ENCODE measurements at regions not wholly inside any gene's neighbourhood (a gene's known extent, or its start where the extent isn't known, plus 50 kb on each side); places are given as distances from the start of the nearest gene placed in this dataset.
"Not testable (repeated sequence)": the region's sequence is repeated elsewhere in the genome, so short reads cannot be mapped to it uniquely, and the experiment has no call there.

DNA sequence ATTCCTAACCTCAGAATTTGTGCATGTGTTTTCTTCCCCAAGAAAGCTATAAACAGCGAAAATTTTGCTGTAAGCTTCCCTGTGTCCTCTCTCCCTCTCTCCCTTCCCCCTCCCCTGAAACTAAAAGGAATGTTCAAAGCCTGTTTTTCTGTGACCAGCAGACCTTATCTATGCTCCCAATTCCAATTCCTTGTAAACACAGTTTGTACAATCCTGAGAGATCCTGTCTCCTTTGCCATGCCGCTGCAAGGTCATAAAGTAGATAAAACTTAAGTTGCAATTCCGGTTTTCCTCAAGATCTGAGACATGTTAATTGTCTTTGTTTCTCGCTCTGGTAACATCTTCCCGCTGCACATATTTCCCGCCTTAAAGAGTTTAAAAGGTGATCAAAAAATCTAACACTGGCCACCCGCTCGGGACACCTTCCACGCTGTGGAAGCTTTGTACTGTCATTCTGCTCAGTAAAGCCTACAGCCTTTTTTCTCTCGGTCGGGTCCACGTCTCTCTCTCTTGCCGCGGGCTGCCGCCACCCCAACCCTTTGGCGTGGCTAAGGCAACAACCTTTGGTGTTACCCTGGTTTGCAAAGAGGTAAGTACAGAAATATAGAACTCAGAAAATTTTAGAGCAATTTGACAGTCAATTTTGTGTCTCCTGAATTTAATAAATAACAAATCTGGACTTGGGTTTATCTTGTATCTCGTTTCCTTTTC is 793.9 kb upstream of the GRM7 start:
- H3K9me3 ChIP-seq (ENCODE audit: control insufficient read depth, insufficient read depth, low read length); H3K4me3 ChIP-seq (ENCODE audit: low read depth, low read length); H3K36me3 ChIP-seq (ENCODE audit: control insufficient read depth, insufficient read depth, low read length); H3K27me3 ChIP-seq (ENCODE audit: control insufficient read depth, insufficient read depth, low read length); H3K9ac ChIP-seq (ENCODE audit: low read depth, low read length): not testable (repeated sequence)
- peaks cover 23% of the 10 kb centered on the region for H3K4me1 ChIP-seq (ENCODE audit: control insufficient read depth, insufficient read depth, low read length)

DNA sequence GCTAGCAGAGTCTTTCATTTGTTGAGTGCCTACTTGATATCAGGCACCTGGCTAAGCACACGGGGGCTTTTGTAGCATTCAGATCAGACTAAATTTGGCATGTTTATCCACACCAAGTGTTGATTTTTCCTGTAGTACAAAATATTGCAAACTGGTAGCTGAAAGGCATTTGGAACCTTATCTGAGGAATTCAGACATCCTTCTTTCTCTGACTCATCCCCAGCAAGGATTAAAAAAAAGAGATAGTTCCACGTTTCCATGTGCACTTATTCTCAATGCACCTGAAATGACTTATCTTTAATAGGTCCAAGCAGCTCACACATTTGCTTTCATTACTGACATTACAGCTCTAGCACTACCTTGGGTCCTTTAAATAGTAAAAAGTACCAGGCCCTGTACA is 786.0 kb upstream of the GRM7 start:
- no peak overlapping the region for H3K4me3 ChIP-seq (ENCODE audit: low read depth, low read length)
- no peaks in the 10 kb centered on the region for H3K27me3 ChIP-seq (ENCODE audit: control insufficient read depth, insufficient read depth, low read length)
- no peaks in the 10 kb centered on the region for H3K36me3 ChIP-seq (ENCODE audit: control insufficient read depth, insufficient read depth, low read length)
- H3K9ac ChIP-seq (ENCODE audit: low read depth, low read length): no peak overlapping the region
- peaks cover 2% of the 10 kb centered on the region for H3K4me1 ChIP-seq (ENCODE audit: control insufficient read depth, insufficient read depth, low read length)
- no peaks in the 10 kb centered on the region for H3K9me3 ChIP-seq (ENCODE audit: control insufficient read depth, insufficient read depth, low read length)

DNA sequence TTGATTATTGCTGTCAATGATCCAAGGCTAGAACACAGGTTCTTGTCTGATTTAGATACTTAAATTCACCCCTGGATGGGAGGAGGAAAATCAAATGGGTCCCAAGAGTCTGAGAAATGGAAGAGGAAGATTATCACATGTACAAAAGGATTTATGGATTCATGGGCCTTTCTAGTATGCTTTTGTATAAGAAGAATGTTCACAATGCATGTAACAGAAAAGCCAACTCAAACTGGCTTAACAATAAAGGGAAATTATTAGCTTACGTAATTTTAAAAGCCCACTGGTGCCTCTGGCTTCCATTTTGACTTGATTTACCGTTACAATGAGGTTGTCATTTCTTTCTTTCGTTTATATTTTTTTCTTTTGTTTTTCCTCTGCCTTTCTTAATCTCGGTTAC is 782.5 kb upstream of the GRM7 start:
- Histone ChIP-seq H3K9ac (ENCODE audit: low read depth, low read length) (no peak overlapping the region), H3K4me3 (ENCODE audit: low read depth, low read length) (no peak overlapping the region), H3K9me3 (ENCODE audit: control insufficient read depth, insufficient read depth, low read length) (no peaks in the 10 kb centered on the region), H3K4me1 (ENCODE audit: control insufficient read depth, insufficient read depth, low read length) (no peaks in the 10 kb centered on the region), H3K36me3 (ENCODE audit: control insufficient read depth, insufficient read depth, low read length) (no peaks in the 10 kb centered on the region), H3K27me3 (ENCODE audit: control insufficient read depth, insufficient read depth, low read length) (no peaks in the 10 kb centered on the region)

DNA sequence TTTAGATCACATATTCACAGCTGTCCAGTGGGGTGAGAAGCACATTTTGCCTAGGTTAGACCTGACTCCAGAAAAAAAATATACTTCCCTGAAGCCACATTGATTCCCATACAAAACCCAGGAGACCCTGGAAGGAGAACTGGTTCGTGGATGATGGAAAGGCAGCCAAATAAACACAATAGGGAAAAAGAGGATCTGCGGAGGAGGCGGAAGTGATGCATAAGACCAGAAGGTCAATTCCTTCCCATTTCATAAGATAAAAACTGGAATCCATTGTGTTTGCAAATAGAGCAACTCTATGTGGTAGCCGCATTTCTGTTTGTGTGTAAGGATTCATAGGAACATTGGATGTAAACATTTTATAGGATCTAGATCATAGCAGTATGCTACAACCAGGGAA is 781.9 kb upstream of the GRM7 start:
- Histone ChIP-seq H3K9me3 (ENCODE audit: control insufficient read depth, insufficient read depth, low read length) (no peaks in the 10 kb centered on the region), H3K4me1 (ENCODE audit: control insufficient read depth, insufficient read depth, low read length) (no peaks in the 10 kb centered on the region), H3K27me3 (ENCODE audit: control insufficient read depth, insufficient read depth, low read length) (no peaks in the 10 kb centered on the region)

DNA sequence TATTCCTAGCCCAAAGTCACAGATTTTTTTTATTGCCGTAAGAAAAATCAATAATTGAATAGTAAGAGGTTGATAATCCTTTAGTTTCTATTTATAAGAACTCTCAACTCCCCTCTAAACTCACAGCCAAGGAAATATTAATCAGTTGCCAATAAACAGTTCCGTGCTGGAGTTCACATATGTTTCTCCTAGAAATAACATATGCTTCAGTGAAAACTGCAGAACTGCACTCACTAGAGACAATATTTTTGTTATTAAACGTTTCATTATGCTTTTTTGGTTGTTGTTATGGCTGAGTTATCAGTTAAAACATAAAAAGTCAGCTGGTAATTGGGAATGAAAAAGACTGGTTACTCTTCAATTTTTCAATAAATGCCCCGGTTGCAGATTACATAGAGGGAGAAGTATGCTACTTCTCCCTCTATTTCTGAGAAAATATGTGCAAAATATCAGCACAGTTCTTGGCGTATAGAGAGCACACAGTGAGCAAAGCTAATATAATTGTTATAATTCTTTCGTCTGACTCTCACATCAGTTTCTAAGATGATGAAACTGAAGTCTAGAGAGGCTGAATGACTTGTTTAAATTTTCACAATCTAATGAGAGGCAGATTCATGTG is 781.2 kb upstream of the GRM7 start:
- Histone ChIP-seq H3K9me3 (ENCODE audit: control insufficient read depth, insufficient read depth, low read length) (no peaks in the 10 kb centered on the region), H3K9ac (ENCODE audit: low read depth, low read length) (no peak overlapping the region), H3K27me3 (ENCODE audit: control insufficient read depth, insufficient read depth, low read length) (no peaks in the 10 kb centered on the region), H3K4me1 (ENCODE audit: control insufficient read depth, insufficient read depth, low read length) (no peaks in the 10 kb centered on the region), H3K4me3 (ENCODE audit: low read depth, low read length) (no peak overlapping the region), H3K36me3 (ENCODE audit: control insufficient read depth, insufficient read depth, low read length) (no peaks in the 10 kb centered on the region)

More for the DNA sequence above, 781.9 kb upstream of the GRM7 start:
- no peak overlapping the region for H3K9ac ChIP-seq (ENCODE audit: low read depth, low read length)
- H3K36me3 ChIP-seq (ENCODE audit: control insufficient read depth, insufficient read depth, low read length): no peaks in the 10 kb centered on the region
- H3K4me3 ChIP-seq (ENCODE audit: low read depth, low read length): no peak overlapping the region

DNA sequence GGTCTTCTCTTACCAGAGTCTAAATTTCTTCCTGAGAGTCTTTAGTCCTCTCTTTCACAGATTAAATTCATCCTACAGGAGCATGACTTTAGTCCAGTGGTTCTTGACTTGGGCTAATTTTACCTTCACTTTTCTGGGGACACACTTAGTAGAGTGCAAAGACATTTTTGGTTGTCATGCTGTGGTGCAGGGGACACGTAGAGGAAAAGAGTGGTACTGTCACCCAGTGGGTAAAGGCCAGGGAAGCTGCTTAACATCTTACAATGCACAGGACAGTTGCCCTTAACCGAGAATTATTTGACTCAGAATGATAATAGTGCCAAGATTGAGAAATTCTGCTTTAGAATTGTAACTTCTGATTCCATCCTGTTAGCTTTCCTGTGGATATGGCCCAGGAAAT is 772.5 kb upstream of the GRM7 start:
- H3K4me1 ChIP-seq (ENCODE audit: control insufficient read depth, insufficient read depth, low read length): no peaks in the 10 kb centered on the region
- H3K4me3 ChIP-seq (ENCODE audit: low read depth, low read length): no peak overlapping the region
- H3K36me3 ChIP-seq (ENCODE audit: control insufficient read depth, insufficient read depth, low read length): no peaks in the 10 kb centered on the region
- no peaks in the 10 kb centered on the region for H3K9me3 ChIP-seq (ENCODE audit: control insufficient read depth, insufficient read depth, low read length)
- H3K9ac ChIP-seq (ENCODE audit: low read depth, low read length): no peak overlapping the region
- no peaks in the 10 kb centered on the region for H3K27me3 ChIP-seq (ENCODE audit: control insufficient read depth, insufficient read depth, low read length)

GRCh38 chr3:6089780-6090179 is 771.1 kb upstream of the GRM7 start:
- Histone ChIP-seq H3K9me3 (ENCODE audit: control insufficient read depth, insufficient read depth, low read length) (no peaks in the 10 kb centered on the region), H3K4me3 (ENCODE audit: low read depth, low read length) (no peak overlapping the region), H3K36me3 (ENCODE audit: control insufficient read depth, insufficient read depth, low read length) (no peaks in the 10 kb centered on the region), H3K27me3 (ENCODE audit: control insufficient read depth, insufficient read depth, low read length) (no peaks in the 10 kb centered on the region), H3K4me1 (ENCODE audit: control insufficient read depth, insufficient read depth, low read length) (no peaks in the 10 kb centered on the region), H3K9ac (ENCODE audit: low read depth, low read length) (no peak overlapping the region)

DNA sequence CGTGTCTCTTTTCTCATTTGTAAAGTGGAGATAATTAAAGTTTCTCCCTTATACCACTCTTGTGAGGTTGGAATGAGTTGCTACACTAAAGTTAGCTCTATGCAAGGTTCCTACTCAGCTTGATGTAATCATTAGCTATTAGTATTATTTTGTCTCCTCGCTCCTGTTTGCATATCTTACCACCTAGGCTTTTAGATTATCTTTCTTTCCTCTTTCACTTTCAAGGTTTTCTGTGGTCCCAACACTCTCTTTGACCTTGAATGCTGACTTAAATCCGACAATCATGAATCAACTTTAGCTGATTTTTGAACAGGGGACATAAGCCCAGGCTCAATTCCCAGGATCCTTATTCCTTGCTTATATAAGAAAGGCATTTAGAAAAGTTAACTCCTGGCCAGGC is 769.7 kb upstream of the GRM7 start:
- Histone ChIP-seq H3K4me3 (ENCODE audit: low read depth, low read length) (no peak overlapping the region), H3K9ac (ENCODE audit: low read depth, low read length) (no peak overlapping the region), H3K36me3 (ENCODE audit: control insufficient read depth, insufficient read depth, low read length) (no peaks in the 10 kb centered on the region)

DNA sequence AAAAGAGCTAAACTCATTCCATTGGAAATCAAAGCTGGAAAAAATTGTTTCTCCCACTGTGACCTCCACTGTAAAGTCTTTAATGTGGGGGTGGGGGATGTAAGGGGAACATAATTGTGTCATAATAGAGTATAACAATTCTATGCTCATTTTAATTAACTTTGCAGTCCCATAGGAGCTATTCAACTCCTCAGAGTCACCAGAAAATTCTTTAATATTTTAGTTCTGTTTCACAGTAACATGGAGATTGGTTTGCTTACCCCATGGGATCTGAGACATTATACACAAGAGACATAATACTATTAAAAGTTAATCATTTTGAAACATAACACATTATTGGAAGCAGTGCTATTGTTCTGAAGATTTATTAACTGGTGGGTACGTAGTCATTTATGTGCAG is 765.9 kb upstream of the GRM7 start:
- Histone ChIP-seq H3K36me3 (ENCODE audit: control insufficient read depth, insufficient read depth, low read length) (no peaks in the 10 kb centered on the region), H3K9me3 (ENCODE audit: control insufficient read depth, insufficient read depth, low read length) (no peaks in the 10 kb centered on the region), H3K4me3 (ENCODE audit: low read depth, low read length) (no peak overlapping the region), H3K27me3 (ENCODE audit: control insufficient read depth, insufficient read depth, low read length) (no peaks in the 10 kb centered on the region), H3K4me1 (ENCODE audit: control insufficient read depth, insufficient read depth, low read length) (no peaks in the 10 kb centered on the region), H3K9ac (ENCODE audit: low read depth, low read length) (no peak overlapping the region)

More for the DNA sequence above, 769.7 kb upstream of the GRM7 start:
- Histone ChIP-seq H3K27me3 (ENCODE audit: control insufficient read depth, insufficient read depth, low read length) (no peaks in the 10 kb centered on the region), H3K9me3 (ENCODE audit: control insufficient read depth, insufficient read depth, low read length) (no peaks in the 10 kb centered on the region), H3K4me1 (ENCODE audit: control insufficient read depth, insufficient read depth, low read length) (no peaks in the 10 kb centered on the region)

GRCh38 chr3:6097021-6097420 is 763.9 kb upstream of the GRM7 start:
- Histone ChIP-seq H3K4me3 (ENCODE audit: low read depth, low read length) (no peak overlapping the region), H3K9me3 (ENCODE audit: control insufficient read depth, insufficient read depth, low read length) (no peaks in the 10 kb centered on the region), H3K9ac (ENCODE audit: low read depth, low read length) (no peak overlapping the region), H3K36me3 (ENCODE audit: control insufficient read depth, insufficient read depth, low read length) (no peaks in the 10 kb centered on the region), H3K4me1 (ENCODE audit: control insufficient read depth, insufficient read depth, low read length) (no peaks in the 10 kb centered on the region), H3K27me3 (ENCODE audit: control insufficient read depth, insufficient read depth, low read length) (no peaks in the 10 kb centered on the region)

GRCh38 chr3:6097556-6097955 is 763.4 kb upstream of the GRM7 start:
- no peaks in the 10 kb centered on the region for H3K4me1 ChIP-seq (ENCODE audit: control insufficient read depth, insufficient read depth, low read length)
- no peaks in the 10 kb centered on the region for H3K27me3 ChIP-seq (ENCODE audit: control insufficient read depth, insufficient read depth, low read length)

GRCh38 chr3:6098516-6099157 is 762.3 kb upstream of the GRM7 start:
- Histone ChIP-seq H3K4me1 (ENCODE audit: control insufficient read depth, insufficient read depth, low read length) (no peaks in the 10 kb centered on the region), H3K36me3 (ENCODE audit: control insufficient read depth, insufficient read depth, low read length) (no peaks in the 10 kb centered on the region), H3K27me3 (ENCODE audit: control insufficient read depth, insufficient read depth, low read length) (no peaks in the 10 kb centered on the region), H3K9me3 (ENCODE audit: control insufficient read depth, insufficient read depth, low read length) (no peaks in the 10 kb centered on the region), H3K4me3 (ENCODE audit: low read depth, low read length) (no peak overlapping the region), H3K9ac (ENCODE audit: low read depth, low read length) (no peak overlapping the region)

More at GRCh38 chr3:6097556-6097955, 763.4 kb upstream of the GRM7 start:
- H3K9ac ChIP-seq (ENCODE audit: low read depth, low read length): no peak overlapping the region
- no peaks in the 10 kb centered on the region for H3K9me3 ChIP-seq (ENCODE audit: control insufficient read depth, insufficient read depth, low read length)
- H3K36me3 ChIP-seq (ENCODE audit: control insufficient read depth, insufficient read depth, low read length): no peaks in the 10 kb centered on the region
- H3K4me3 ChIP-seq (ENCODE audit: low read depth, low read length): no peak overlapping the region
